HFFc6 (cell line): ENCODE measurements at regions not wholly inside any gene's neighbourhood (a gene's known extent, or its start where the extent isn't known, plus 50 kb on each side); places are given as distances from the start of the nearest gene placed in this dataset.
"Not testable (repeated sequence)": the region's sequence is repeated elsewhere in the genome, so short reads cannot be mapped to it uniquely, and the experiment has no call there.

ENCODE experiments used
- DNase-seq: peaks from one replicate; pipeline ENCODE4 v3.0.0-alpha.2; 2018
- H3K27ac Mint-ChIP-seq: 2 replicates; pipeline ENCODE4 v1.8.0; 2020; ENCODE audit warnings: mild to moderate bottlenecking, mixed read lengths
- H3K27me3 Mint-ChIP-seq: 2 replicates; pipeline ENCODE4 v1.8.0; 2021; ENCODE audit warnings: mild to moderate bottlenecking, moderate library complexity, mixed read lengths; ENCODE audit not compliant: insufficient read depth
- H3K36me3 Mint-ChIP-seq: 2 replicates; pipeline ENCODE4 v1.8.0; 2021; ENCODE audit warnings: low read depth, mixed read lengths
- H3K4me1 Mint-ChIP-seq: 2 replicates; pipeline ENCODE4 v1.8.0; 2020; ENCODE audit warnings: low read depth, mixed read lengths
- H3K4me3 Mint-ChIP-seq: 2 replicates; pipeline ENCODE4 v1.8.0; 2020; ENCODE audit warnings: mild to moderate bottlenecking, moderate library complexity, mixed read lengths
- H3K9me3 Mint-ChIP-seq: 2 replicates; pipeline ENCODE4 v1.8.0; 2020; ENCODE audit warnings: mild to moderate bottlenecking, mixed read lengths
- TF ChIP-seq, protein P1 (sequence below): fragments of 200-600 bp; sonication (generic); IDR thresholded peaks from 2 replicates; pipeline ENCODE4 v1.5.0; 2021; ENCODE audit warnings: antibody characterized with exemption, mild to moderate bottlenecking

- Mint-ChIP-seq H3K4me3 (no peak overlapping the region; the same call in 1 of the 2 replicates), H3K9me3 (peaks cover 5% of the 10 kb centered on the region), H3K36me3 (peaks cover 6% of the 10 kb centered on the region), H3K27me3 (peaks cover 3% of the 10 kb centered on the region; the same call in 1 of the 2 replicates), H3K4me1 (peaks cover 14% of the 10 kb centered on the region; the same call in 1 of the 2 replicates), H3K27ac (no peak overlapping the region)
- TF ChIP-seq, protein P1, sequence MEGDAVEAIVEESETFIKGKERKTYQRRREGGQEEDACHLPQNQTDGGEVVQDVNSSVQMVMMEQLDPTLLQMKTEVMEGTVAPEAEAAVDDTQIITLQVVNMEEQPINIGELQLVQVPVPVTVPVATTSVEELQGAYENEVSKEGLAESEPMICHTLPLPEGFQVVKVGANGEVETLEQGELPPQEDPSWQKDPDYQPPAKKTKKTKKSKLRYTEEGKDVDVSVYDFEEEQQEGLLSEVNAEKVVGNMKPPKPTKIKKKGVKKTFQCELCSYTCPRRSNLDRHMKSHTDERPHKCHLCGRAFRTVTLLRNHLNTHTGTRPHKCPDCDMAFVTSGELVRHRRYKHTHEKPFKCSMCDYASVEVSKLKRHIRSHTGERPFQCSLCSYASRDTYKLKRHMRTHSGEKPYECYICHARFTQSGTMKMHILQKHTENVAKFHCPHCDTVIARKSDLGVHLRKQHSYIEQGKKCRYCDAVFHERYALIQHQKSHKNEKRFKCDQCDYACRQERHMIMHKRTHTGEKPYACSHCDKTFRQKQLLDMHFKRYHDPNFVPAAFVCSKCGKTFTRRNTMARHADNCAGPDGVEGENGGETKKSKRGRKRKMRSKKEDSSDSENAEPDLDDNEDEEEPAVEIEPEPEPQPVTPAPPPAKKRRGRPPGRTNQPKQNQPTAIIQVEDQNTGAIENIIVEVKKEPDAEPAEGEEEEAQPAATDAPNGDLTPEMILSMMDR: no peak
- no peak for DNase-seq
These were observed 109.3 kb upstream of the USP9X start for GRCh38 chrX:40975951-40976350.

DNA sequence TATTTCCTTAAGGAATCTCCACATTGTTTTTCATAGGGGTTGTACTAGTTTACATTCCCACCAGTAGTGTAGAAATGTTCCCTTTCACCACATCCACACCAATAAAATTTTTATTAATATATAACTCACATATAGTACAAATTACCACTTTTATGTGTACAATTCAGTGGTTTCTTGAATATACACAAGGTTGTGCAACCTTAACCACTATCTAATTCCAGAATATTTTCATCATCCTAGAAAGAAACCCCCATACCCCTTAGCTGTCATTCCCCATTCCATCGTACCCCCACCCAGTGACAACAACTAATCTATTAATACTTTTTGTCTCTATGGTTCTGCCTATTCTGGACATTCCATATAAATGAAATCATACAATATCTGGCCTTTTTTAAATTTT is 108.3 kb upstream of the USP9X start:
- Mint-ChIP-seq H3K9me3 (peaks cover 5% of the 10 kb centered on the region), H3K4me1 (peaks cover 6% of the 10 kb centered on the region; the same call in 1 of the 2 replicates), H3K36me3 (peaks cover 6% of the 10 kb centered on the region), H3K27me3 (peaks cover 3% of the 10 kb centered on the region; the same call in 1 of the 2 replicates), H3K27ac (no peak overlapping the region), H3K4me3 (no peak overlapping the region)
- DNase-seq: no peak
- TF ChIP-seq, protein P1: no peak

DNA sequence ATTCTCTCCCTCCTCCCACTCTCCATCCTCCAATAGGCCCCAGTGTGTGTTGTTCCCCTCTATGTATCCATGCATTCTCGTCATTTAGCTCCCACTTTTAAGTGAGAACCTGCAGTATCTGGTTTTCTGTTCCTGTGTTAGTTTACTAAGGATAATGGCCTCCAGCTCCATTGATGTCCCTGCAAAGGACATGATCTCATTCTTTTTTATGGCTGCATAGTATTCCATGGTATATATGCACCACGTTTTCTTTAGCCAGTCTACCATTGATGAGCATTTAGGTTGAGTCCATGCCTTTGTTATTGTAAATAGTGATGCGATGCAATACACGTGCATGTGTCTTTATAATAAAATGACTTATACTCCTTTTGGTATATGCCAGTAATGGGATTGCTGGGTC is 100.3 kb upstream of the USP9X start:
- DNase-seq: no peak
- H3K27me3 Mint-ChIP-seq: no peaks in the 10 kb centered on the region
- TF ChIP-seq, protein P1: no peak

GRCh38 chrX:40987413-40987812 is 97.8 kb upstream of the USP9X start:
- Mint-ChIP-seq H3K4me1 (no peaks in the 10 kb centered on the region), H3K4me3 (no peak overlapping the region), H3K27me3 (no peaks in the 10 kb centered on the region), H3K36me3 (no peaks in the 10 kb centered on the region), H3K27ac (no peak overlapping the region), H3K9me3 (no peaks in the 10 kb centered on the region)
- TF ChIP-seq, protein P1: no peak
- no peak for DNase-seq

More for the DNA sequence above, 100.3 kb upstream of the USP9X start:
- H3K9me3 Mint-ChIP-seq: no peaks in the 10 kb centered on the region
- H3K36me3 Mint-ChIP-seq: no peaks in the 10 kb centered on the region; the same call in 1 of the 2 replicates
- H3K4me1 Mint-ChIP-seq: no peaks in the 10 kb centered on the region
- no peak overlapping the region for H3K27ac Mint-ChIP-seq
- H3K4me3 Mint-ChIP-seq: no peak overlapping the region

DNA sequence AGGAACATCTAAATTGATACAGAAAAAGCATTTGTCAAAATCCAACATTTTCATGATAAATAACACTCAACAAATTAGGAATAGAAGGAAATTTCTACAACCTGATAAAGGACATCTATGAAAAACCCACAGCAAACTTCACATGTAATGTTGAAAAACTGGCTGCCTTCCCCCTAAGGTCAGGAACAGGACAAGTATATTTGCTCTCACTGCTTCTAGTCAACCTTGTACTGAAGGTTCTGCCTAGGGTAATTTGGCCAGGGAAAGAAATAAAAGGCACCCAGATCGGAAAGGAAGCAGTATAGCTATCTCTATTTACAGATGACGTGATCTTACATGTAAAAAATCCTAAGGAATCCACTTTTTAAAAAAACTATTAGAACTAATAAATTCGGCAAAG is 97.1 kb upstream of the USP9X start:
- no peaks in the 10 kb centered on the region for H3K36me3 Mint-ChIP-seq
- no peaks in the 10 kb centered on the region for H3K27me3 Mint-ChIP-seq
- H3K27ac Mint-ChIP-seq: no peak overlapping the region
- DNase-seq: no peak
- no peaks in the 10 kb centered on the region for H3K9me3 Mint-ChIP-seq
- H3K4me1 Mint-ChIP-seq: no peaks in the 10 kb centered on the region
- TF ChIP-seq, protein P1: no peak
- no peak overlapping the region for H3K4me3 Mint-ChIP-seq

DNA sequence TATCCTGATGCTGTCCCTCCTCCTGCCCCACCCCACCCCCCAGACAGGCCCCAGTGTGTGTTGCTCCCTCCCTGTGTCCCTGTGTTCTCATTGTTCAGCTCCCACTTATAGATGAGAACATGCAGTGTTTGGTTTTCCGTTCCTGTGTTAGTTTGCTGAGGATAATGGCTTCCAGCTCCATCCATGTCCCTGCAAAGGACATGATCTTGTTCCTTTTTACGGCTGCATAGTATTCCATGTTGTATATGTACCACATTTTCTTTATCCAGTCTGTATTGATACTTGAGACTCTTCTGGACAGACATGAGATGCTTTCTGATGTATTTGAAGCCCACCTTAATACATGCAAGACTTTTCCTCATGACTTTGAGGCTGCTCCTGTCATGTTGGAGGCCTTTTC is 91.8 kb upstream of the USP9X start:
- H3K36me3 Mint-ChIP-seq, H3K4me3 Mint-ChIP-seq, H3K4me1 Mint-ChIP-seq, DNase-seq, H3K27ac Mint-ChIP-seq, H3K27me3 Mint-ChIP-seq, H3K9me3 Mint-ChIP-seq: not testable (repeated sequence)
